Amniotic stem cell (primary cell): ENCODE measurements at regions not wholly inside any gene's neighbourhood (a gene's known extent, or its start where the extent isn't known, plus 50 kb on each side); places are given as distances from the start of the nearest gene placed in this dataset.

Source experiments
- DNase-seq: peaks from one replicate; lab custom pipeline; 2025; lab: John Stamatoyannopoulos, UW

- no peak for DNase-seq
Observed at GRCh38 chr16:54568906-54569807, 282.6 kb upstream of the IRX3 start.

DNA sequence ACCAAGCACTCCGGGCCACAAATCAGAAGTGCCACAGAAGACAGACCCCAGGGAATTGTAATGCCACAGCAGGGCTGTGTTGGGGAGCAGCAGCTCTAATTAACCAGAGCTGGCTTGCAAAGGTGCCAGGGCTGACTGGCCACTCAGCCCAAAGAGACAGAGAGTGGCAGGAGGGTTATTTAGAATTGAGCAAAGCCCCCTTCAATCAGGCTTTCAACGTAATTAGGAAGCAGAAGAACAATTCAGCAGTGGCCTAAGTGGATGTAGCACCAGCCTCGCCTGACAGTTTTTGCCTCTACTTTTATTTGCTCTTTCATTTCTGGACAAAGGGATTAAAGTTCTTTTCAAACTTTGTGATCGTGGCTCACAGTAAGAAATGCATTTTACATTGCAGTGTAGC lies 278.3 kb upstream of the IRX3 start:
- no peak for DNase-seq

- DNase-seq: no peak
Observed at GRCh38 chr16:54554581-54554980, 268.0 kb upstream of the IRX3 start.

DNA sequence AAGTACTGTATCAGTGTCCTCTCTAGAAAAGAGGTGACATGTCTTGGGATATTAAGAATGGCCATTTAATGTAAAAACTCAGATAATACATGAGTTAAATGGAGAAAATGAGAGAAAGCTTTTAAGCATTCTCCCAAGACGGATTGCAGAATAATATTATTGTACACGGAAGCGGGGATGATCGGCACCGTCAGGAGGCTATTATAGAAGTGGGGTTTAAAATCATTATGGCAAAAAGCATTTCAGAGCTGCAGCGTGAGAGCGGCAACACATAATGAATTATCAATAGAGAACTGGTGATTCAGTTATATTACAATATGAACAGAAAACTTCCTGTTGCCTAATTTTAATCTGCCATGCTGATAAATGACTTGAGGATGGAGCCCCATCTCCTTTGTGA lies 261.7 kb upstream of the IRX3 start:
- no peak for DNase-seq

DNA sequence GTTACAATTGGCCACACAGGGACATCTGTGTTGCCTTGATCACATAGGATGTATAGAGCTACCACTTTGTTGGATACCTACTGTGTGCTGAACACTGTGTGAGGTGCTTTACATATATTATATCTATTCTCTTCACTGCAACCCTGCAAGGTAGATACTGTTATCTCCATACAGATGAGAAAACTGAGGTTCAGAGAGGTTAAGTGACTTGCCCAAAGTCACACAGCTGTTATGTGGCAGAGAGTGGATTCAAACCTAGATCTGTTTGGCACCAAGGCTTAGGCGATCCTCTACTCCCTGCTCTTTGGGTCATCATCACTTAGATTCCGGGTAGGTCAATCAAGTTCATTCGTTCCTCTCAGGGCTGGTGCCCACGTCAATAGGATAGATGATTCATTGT lies 260.5 kb upstream of the IRX3 start:
- no peak for DNase-seq

DNA sequence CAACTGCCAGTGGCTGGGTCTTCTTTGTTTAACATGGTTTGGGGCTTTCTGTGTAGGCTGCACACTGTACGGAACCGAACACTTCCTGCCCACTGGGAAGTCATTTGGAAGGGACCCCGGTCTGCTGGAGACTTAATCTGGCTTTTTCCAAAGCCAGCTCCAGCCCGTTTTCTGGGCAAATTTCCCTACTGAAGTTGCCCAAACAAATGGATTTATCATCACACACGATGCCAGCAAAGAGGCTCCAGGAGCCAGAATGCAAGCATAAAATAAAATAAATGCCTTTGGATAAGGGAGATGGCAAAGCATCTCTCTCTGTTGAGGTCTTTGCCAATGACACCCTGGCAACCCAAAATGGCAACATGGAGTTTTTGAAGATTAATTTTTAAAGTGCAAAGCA lies 259.9 kb upstream of the IRX3 start:
- DNase-seq: no peak

DNA sequence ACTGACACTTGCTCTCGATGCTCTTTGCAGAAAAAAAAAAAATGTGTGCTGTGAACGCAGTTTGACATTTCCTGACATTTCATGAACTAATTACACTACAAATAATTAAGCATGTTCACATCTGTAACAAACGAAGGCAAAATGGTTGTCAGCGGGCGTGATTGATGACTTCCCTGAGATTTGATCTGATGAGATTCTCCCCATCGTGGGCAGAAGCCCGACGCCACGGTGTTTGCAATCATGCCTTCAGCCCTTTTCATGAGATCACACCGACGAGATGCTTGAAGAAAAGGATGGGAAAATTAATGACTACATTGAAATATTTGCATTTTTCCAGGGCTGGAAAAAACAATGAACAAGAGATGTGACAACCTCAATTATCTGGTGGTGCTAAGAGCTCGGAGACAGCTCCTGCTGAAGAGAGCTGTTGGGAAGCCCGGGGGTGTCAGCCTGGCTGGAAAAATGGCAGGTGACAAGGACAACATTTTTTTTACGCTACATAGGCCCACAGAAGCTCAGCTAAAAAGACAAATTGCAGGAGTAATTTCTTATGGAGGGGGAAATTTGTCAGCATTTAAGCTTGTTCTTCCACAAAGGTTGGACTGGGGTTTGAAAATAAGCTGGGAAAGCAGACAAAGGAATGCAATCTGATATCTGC lies 259.4 kb upstream of the IRX3 start:
- no peak for DNase-seq

GRCh38 chr16:54544553-54545180 lies 258.1 kb upstream of the IRX3 start:
- no peak for DNase-seq

DNA sequence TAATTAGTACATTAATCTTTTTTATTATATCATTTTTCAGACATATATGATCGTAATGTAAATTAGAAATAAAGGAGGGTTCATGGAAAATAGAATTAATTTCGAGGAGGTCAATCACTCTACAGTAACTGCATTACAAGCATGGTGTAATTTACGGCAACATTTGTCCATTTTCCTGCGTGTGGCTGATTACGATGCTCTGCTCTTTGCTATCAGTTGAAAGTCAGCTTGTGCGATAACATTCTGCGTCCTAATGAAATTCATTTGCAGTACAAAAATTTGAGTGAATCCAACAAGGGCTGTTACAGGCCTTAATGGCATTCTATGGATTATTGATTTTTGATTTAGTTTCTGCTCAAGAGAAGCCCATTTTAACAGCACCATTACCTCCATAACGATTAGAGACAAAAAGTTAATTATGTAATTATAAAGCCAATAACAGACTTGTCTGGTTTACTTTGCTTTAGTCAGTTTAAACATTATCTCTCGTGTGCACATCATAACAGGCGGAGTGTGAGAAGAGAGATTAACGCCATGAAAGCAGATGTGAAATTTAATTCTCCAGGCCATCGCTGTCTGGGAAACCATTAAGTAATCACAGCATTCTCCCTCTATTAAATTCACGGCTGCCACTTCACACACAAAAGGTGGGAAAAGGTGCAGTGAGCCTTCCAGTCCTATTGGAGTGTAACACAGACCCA lies 256.4 kb upstream of the IRX3 start:
- DNase-seq: no peak

GRCh38 chr16:54540525-54541180 lies 254.1 kb upstream of the IRX3 start:
- DNase-seq: no peak

GRCh38 chr16:54538276-54538675 lies 251.7 kb upstream of the IRX3 start:
- peak; percentile 11 for DNase-seq

GRCh38 chr16:54533856-54534490 lies 247.4 kb upstream of the IRX3 start:
- DNase-seq: no peak

DNA sequence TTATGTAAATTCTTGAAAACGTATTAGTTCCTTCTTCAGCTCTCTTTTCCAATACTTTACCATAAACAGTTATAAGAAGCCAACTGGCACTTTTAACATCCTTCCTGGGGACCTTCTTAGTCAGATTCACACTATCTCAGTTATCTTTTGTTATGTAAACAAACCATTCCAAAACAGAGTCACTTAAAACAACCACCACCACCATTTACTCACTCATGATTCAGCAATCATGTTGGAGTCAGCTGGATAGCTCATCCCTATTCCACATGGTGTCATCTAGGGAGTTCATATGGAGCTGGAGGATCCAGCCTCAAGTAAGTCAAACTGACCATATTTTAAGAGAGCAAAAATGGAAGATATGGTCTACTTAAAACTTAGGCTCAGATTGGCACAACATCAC lies 240.3 kb upstream of the IRX3 start:
- peak; percentile 6 for DNase-seq

- DNase-seq: no peak
Observed at GRCh38 chr16:54526087-54526486, 239.5 kb upstream of the IRX3 start.

- DNase-seq: no peak
Observed at GRCh38 chr16:54525104-54525503, 238.5 kb upstream of the IRX3 start.

DNA sequence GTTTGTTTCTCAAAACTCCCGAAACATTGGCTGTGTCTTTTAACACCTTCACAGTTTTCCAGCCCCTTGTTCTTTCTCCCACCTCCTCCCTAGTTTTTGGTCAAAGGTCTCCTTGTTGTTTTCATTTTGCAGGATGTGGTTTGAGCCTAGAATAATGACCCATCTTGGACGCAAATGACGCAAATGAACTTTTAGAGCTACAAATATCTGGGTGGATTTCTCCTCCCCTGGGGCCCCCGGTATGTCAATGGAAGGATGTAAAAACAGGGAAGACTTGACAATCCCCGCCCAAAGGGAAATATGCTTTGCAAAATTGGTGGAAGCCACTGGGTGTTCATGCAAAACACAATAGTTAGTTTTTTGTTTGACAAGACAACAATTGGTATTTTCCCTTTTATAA lies 236.0 kb upstream of the IRX3 start:
- no peak for DNase-seq

DNA sequence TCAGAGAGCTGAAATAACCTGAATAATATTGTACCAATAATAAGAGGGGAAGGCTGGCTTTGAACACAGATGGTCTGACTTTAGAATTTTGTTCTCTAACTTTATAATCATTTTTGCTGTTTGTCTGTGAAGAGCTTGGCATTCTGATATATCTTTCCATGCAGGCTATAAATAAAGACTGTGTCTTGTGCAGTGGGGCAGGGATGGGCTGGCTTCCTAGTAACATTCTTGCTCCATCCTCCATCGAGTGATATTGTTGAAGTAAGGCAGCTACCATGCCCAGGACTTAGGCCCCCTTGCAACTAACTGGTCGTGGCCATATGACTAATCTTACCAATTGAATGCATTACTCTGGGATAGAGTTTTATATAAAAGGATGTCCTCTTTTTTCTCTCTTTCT lies 234.7 kb upstream of the IRX3 start:
- no peak for DNase-seq

- peak; percentile 16 for DNase-seq
Observed at GRCh38 chr16:54519161-54519695, 232.6 kb upstream of the IRX3 start.

DNA sequence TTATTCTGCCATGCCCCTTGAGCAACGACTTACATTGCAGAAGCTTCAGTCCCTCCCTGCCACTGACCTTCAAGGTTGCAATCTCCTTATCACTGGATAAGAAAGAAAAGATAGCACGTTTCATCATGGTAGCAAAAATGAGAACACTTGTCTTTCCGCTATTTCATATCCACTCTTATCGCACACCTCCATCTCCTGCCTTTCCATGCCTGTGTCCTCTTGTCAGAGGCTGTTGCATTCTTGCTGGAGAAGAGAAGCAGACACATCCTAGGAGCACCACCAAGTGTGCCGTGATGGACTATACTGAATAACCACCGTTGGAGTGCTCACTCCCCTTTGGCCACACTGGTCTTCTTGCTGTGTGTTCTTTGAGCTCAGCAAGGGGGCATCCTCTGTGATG lies 230.6 kb upstream of the IRX3 start:
- DNase-seq: no peak

DNA sequence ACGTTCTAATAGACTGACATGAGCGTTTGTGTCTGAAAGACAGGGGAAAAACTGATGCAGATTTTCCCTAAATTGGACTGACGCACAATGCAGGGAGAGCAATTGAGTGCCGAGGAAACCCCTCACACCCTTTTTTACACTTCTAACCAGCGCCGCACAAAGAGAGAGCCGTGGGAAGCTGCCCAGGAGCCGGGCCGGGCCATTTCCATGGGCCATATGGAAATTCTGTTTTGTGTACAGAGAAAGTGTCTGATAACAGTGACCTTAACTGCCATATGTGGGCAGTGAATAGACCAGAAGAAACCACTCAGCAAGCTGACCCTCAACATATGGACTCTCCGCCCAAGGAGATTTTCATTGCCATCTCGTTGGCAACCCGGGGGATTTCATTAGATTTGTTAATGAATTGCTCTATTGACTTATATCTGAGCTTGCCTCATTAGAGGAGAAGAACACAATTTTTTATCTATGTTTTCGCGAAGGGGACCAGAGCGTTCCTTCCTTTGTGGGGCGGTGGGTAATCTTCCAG lies 225.9 kb upstream of the IRX3 start:
- DNase-seq: no peak

GRCh38 chr16:54511222-54511731 lies 224.7 kb upstream of the IRX3 start:
- peak; percentile 13 for DNase-seq
